ENCODE measurements at regions not wholly inside any gene's neighbourhood (a gene's known extent, or its start where the extent isn't known, plus 50 kb on each side); places are given as distances from the start of the nearest gene placed in this dataset.

DNA sequence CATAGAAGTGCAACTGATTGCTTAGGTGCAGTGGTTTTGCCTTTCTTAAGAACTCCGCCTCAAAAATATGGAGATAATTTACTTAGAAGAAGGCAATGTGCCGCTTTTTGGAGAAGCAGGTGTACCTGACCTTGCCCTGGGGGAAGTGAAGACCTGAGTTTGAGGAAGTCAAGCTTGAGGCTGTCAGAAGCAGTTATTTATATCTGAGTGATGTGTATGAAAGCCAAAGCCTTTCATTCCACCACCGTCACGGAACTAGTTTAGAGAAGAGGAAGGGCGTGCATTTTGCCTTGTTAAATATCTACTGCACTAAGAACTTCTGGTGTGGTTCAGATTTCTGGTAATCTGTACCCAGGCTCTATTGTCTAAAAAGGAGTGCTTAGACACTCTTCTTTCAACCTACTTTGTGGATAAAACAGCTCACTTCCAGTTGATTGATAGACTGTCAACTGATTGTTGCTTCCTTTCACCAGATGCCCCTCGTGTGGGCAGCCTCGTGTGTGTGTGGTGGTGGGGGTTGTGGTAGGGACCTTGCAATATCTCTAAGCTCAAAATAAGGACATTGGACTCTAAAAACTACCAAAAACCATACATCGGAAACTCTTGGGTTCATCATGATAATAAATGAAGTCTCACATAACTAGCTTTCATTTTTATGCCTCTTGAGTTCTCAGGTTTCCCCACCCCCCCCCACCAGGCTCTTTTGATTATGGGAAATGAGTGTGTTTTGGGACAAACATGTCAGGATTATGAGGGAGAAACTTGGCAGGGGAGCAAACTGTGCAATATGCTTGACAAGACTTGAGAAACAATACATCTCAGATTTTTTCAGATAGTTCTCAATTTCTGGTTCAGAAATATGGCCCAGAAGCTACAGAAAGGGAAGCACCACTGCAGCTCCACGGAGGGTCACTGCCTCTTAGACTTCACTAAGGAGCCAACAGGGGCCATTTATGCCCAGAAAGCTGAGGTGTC is 78.6 kb downstream of the ARF6 start:
- Histone ChIP-seq H3K27ac (ENCODE audit: low read depth, low read length, poor library complexity, severe bottlenecking) (peak overlapping the region; percentile 61), H3K9me3 (ENCODE audit: low read depth, low read length, poor library complexity, severe bottlenecking) (no peaks in the 10 kb centered on the region), H3K4me3 (ENCODE audit: low read depth, low read length, poor library complexity, severe bottlenecking) (no peak overlapping the region), H3K27me3 (replicated peaks; ENCODE audit: insufficient read depth, low read depth, low read length, poor library complexity) (no peaks in the 10 kb centered on the region), H3K4me1 (ENCODE audit: insufficient read depth, low read length, poor library complexity, severe bottlenecking) (peaks cover 30% of the 10 kb centered on the region), H3K36me3 (ENCODE audit: insufficient read depth, low read length, poor library complexity, severe bottlenecking) (no peaks in the 10 kb centered on the region)
- peak; percentile 31 for DNase-seq (ENCODE audit: low spot score)
- TF ChIP-seq, protein P1, sequence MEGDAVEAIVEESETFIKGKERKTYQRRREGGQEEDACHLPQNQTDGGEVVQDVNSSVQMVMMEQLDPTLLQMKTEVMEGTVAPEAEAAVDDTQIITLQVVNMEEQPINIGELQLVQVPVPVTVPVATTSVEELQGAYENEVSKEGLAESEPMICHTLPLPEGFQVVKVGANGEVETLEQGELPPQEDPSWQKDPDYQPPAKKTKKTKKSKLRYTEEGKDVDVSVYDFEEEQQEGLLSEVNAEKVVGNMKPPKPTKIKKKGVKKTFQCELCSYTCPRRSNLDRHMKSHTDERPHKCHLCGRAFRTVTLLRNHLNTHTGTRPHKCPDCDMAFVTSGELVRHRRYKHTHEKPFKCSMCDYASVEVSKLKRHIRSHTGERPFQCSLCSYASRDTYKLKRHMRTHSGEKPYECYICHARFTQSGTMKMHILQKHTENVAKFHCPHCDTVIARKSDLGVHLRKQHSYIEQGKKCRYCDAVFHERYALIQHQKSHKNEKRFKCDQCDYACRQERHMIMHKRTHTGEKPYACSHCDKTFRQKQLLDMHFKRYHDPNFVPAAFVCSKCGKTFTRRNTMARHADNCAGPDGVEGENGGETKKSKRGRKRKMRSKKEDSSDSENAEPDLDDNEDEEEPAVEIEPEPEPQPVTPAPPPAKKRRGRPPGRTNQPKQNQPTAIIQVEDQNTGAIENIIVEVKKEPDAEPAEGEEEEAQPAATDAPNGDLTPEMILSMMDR (conservative IDR thresholded peaks at IDR 0.05; ENCODE audit: low read depth, low read length): no peak
- no peak for TF ChIP-seq EZH2 (IDR thresholded peaks at IDR 0.05; ENCODE audit: borderline replicate concordance, low read depth, low read length, poor library complexity, severe bottlenecking)
- POLR2A ChIA-PET (ENCODE audit: low non-redundant PET): no interaction called here
- intact Hi-C loops (cut with micrococcal nuclease; ENCODE audit: unreplicated experiment): no loop called here
- BruUV-seq (replicated peaks): no TSS peak
- CTCF ChIA-PET: no interaction called here

DNA sequence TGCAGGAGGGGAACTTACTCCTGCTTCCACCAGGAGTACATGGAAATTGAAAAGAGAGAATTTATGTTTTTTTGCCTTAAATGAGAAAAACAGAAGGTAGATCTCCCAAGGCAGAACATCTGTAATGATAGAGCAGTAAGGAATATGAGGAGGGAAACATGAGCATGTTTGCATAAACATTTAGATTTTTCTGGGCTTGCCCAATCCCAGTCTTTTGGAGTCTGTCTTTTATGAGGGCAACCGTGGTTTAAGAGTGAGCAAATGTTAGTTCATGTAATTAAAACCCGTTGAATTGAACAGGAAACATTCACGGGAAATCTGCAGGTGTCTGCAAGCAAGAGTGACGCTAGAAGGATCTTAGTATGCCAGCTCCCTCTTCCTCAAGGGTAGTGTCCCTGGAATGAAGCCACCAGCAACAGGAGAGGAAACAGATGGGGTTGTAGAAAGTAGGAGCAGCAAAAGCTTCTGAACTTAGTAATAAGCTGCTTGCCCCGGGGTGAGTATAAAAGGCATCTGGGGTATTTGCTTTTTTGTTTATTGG is 79.3 kb downstream of the ARF6 start:
- ChIA-PET CTCF (no interaction called here), POLR2A (ENCODE audit: low non-redundant PET) (no interaction called here)
- peak overlapping the region; percentile 61 for H3K27ac ChIP-seq (ENCODE audit: low read depth, low read length, poor library complexity, severe bottlenecking)
- intact Hi-C loops (cut with micrococcal nuclease; ENCODE audit: unreplicated experiment): no loop called here
- no peaks in the 10 kb centered on the region for H3K27me3 ChIP-seq (replicated peaks; ENCODE audit: insufficient read depth, low read depth, low read length, poor library complexity)
- TF ChIP-seq, protein P1 (conservative IDR thresholded peaks at IDR 0.05; ENCODE audit: low read depth, low read length): no peak
- TF ChIP-seq EZH2 (IDR thresholded peaks at IDR 0.05; ENCODE audit: borderline replicate concordance, low read depth, low read length, poor library complexity, severe bottlenecking): no peak
- H3K9me3 ChIP-seq (ENCODE audit: low read depth, low read length, poor library complexity, severe bottlenecking): no peaks in the 10 kb centered on the region
- no TSS peak for BruUV-seq (replicated peaks)
- DNase-seq (ENCODE audit: low spot score): peak; percentile 63
- H3K36me3 ChIP-seq (ENCODE audit: insufficient read depth, low read length, poor library complexity, severe bottlenecking): no peaks in the 10 kb centered on the region
- H3K4me1 ChIP-seq (ENCODE audit: insufficient read depth, low read length, poor library complexity, severe bottlenecking): peaks cover 30% of the 10 kb centered on the region
- H3K4me3 ChIP-seq (ENCODE audit: low read depth, low read length, poor library complexity, severe bottlenecking): no peak overlapping the region

DNA sequence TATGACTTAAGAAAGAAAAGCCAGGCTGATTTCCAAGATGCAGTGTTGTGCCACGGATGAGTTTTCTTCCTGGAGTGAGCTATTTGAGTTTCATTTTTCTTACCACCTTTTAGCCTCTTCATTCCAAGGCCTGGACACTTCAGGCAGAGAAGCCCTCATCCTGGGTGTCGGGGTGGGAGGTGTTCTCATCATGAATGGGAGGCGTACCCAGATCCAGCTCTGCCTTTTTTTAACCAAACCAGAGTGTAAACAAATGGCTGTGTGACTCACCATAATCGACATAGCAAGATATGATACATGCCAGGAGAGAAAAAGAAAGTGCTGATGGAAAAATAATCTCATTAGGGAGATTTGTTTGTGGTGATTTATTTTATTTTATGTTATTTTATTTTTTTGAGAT is 79.9 kb downstream of the ARF6 start:
- Histone ChIP-seq H3K36me3 (ENCODE audit: insufficient read depth, low read length, poor library complexity, severe bottlenecking) (no peaks in the 10 kb centered on the region), H3K27ac (ENCODE audit: low read depth, low read length, poor library complexity, severe bottlenecking) (peak overlapping the region; percentile 61), H3K27me3 (replicated peaks; ENCODE audit: insufficient read depth, low read depth, low read length, poor library complexity) (no peaks in the 10 kb centered on the region), H3K4me1 (ENCODE audit: insufficient read depth, low read length, poor library complexity, severe bottlenecking) (peaks cover 30% of the 10 kb centered on the region), H3K9me3 (ENCODE audit: low read depth, low read length, poor library complexity, severe bottlenecking) (no peaks in the 10 kb centered on the region), H3K4me3 (ENCODE audit: low read depth, low read length, poor library complexity, severe bottlenecking) (no peak overlapping the region)
- ChIA-PET CTCF (no interaction called here), POLR2A (ENCODE audit: low non-redundant PET) (no interaction called here)
- intact Hi-C loops (cut with micrococcal nuclease; ENCODE audit: unreplicated experiment): no loop called here
- TF ChIP-seq, protein P1 (conservative IDR thresholded peaks at IDR 0.05; ENCODE audit: low read depth, low read length): no peak
- TF ChIP-seq EZH2 (IDR thresholded peaks at IDR 0.05; ENCODE audit: borderline replicate concordance, low read depth, low read length, poor library complexity, severe bottlenecking): no peak
- BruUV-seq (replicated peaks): no TSS peak
- peak; percentile 49 for DNase-seq (ENCODE audit: low spot score)

All from A673 (cell line).